GM18868 (cell line): ENCODE measurements at regions not wholly inside any gene's neighbourhood (a gene's known extent, or its start where the extent isn't known, plus 50 kb on each side); places are given as distances from the start of the nearest gene placed in this dataset.

Experiments used
- ATAC-seq: cut with Tn5 transposase; IDR thresholded peaks from one replicate; pipeline ENCODE4 v1.9.1; 2021; ENCODE audit warnings: mild to moderate bottlenecking, moderate library complexity; ENCODE audit not compliant: unreplicated experiment

DNA sequence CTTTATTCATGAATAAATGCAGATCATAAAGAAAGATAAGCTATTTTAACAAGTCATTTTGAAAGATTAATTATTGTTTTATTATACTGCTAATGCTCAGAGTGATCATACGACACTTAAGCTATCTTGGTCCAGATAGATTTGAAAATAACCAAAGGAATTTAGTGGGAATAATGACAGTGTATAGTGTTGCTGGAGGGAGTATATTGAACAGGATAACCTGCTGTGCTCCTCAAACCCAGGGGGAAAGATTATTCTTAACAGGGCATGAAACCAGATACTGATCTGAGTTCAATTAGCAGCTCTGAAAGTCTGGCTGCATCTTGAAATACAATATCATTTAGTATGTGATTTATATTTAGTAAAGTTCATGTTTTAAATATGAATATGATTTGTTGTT, 216.3 kb upstream of the ITGA4 start:
- no peak for ATAC-seq

DNA sequence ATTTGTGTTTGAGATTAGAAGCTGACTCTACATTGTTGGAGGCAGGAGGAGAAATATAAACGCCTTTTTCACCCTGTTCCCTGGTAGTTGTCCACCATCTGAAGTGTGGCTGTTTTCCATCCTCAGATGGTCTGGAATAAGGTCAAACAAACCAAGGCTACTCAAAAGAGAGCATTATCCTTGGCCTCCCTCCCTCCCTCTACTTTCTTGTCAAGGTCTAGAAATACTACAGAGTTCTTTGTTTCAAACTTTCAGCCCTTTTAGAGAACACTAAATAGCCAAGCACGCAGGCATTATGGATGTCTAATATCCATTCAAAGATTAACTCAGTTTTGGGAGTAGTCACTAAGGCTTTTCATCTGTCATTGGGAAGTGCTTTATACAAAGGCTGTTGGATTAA, 215.8 kb upstream of the ITGA4 start:
- no peak for ATAC-seq

- ATAC-seq = peak; percentile 92
These were observed 215.4 kb upstream of the ITGA4 start for GRCh38 chr2:181241797-181242196.

DNA sequence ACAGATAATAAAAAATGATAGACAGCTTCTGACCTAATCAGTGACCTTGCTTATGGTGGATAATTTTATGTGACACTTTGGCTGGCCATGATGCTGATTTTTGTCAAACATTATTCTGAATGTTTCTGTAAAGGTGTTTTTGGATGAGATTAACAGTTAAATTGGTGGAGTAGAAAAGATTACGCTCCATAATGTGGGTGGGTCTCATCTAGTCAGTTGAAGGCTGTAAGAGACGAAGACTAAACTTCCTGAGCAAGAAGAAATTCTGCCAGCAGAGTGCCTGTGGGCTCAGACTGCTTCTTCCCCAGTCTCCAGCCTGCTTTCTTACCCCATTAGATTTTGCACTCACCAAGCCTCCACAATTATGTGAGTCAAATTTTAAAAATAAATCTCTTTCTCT, 214.9 kb upstream of the ITGA4 start:
- ATAC-seq = no peak

GRCh38 chr2:181243319-181243718, 213.9 kb upstream of the ITGA4 start:
- no peak for ATAC-seq

GRCh38 chr2:181250691-181251090, 206.5 kb upstream of the ITGA4 start:
- ATAC-seq = no peak

- ATAC-seq = peak; percentile 90
These were observed 204.7 kb upstream of the ITGA4 start for GRCh38 chr2:181252262-181253148.

DNA sequence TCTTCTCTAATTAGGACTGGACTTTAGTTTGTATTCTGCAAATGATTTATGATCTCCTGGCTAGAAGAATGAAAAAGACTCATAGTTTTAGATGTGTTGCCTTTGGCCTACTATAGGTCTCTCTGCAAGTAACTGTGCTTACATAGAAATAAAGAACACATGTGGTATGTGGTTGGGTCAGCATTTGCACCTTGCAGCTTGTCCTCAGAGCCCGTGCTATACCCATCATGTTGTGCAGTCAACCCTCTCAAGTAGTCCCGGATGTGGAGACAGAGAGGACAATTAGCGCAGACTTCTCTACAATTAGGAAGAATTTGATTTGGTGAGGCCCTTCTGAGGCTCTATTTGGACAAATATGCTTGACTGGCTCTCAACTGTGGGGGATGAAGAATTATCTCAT, 203.7 kb upstream of the ITGA4 start:
- ATAC-seq = no peak

- no peak for ATAC-seq
These were observed 201.5 kb upstream of the ITGA4 start for GRCh38 chr2:181255651-181256050.

DNA sequence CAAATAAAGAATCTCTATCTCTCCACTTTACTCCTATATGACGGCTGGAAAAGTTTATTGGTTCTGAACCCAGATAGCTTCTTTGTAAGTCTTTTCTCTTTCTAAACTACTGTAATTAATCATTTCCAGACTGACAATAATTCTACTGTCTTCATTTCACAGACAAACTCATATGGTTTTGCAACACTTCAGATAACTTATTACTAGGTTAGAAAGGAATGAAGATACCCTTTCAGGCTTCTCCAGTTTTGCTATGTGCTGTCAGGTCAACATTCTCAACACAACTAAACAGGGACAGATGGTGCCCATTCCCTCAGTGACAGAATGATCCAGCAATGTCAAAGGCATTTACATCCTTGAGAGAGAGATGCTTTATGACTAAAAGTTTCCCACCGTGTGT, 198.5 kb upstream of the ITGA4 start:
- no peak for ATAC-seq

GRCh38 chr2:181262782-181263181, 194.4 kb upstream of the ITGA4 start:
- ATAC-seq = no peak

DNA sequence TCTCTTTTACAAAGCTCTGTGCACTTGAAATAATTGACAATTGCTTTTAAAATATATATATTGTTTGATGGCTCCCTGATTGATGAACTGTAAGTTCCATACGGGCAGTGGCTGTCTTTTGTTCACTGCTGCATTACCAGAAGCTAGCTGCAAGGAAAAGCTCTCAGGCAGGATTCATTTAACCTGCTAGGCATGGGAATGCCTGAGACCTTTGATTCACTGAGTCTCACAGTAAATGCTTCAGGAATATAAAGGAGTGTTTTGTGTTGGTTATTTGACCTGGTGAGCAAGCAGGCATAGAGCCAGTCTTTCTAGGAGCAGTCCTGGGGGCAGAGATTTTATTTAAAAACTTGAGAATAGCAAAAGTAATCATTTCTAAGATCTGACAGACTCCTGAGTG, 193.2 kb upstream of the ITGA4 start:
- ATAC-seq = no peak

GRCh38 chr2:181264441-181264840, 192.7 kb upstream of the ITGA4 start:
- ATAC-seq = no peak

- ATAC-seq = no peak
These were observed 190.6 kb upstream of the ITGA4 start for GRCh38 chr2:181266614-181267013.

- peak; percentile 73 for ATAC-seq
These were observed 188.9 kb upstream of the ITGA4 start for GRCh38 chr2:181268174-181268867.

GRCh38 chr2:181273986-181274385, 183.2 kb upstream of the ITGA4 start:
- no peak for ATAC-seq

DNA sequence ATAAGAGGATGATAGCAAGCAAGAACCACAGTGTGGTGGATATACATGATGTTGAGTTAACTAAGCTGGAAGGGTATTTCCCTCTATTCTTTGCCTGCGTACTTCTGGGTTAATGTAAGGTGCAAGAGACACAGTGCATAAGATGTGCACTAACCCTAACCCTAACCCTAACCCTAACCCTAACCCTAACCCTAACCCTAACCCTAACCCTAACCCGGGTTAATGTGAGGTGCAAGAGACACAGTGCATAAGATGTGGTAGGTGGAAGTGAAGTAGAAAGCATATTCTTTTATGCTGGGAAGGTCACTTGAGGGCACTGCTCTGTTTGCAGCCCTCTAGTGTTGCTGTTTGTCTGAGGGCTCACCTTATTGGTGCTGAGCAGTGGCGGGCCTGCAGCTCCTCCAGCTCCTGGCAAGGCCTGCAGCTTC, 181.5 kb upstream of the ITGA4 start:
- no peak for ATAC-seq

- peak; percentile 56 for ATAC-seq
These were observed 175.9 kb upstream of the ITGA4 start for GRCh38 chr2:181281206-181281832.

DNA sequence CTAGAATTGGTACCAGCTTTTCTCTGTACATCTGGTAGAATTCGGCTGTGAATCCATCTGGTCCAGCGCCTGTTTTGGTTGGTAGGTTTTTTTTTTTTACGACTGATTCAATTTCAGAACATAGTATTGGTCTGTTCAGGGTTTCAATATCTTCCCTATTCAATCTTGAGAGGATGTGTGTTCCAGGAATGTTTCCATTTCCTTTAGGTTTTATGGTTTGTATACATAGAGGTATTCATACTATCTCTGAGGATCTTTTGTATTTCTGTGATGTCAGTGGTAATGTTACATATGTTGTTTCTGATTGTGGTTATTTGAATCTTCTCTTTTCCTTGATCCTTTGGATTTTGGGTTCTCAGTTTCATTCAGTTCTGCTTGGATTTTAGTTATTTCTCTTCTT, 172.1 kb upstream of the ITGA4 start:
- no peak for ATAC-seq

DNA sequence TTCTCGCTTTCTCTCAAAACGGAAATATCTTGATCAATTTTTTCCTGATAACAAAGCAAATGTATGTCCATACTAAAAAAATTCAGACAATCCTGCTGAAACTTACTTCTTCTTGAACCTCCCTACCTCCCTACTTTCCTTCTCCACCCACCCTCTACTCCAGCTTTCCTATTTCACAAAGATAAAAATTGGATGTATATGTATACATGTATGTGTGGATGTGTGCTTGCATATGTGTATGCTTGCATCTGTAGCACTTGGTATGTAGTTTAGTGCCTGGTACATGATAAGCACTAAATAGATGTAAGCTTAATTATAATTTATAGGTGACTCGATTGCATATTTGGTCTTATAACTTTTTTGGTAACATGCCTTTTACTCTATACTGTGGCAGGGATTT, 167.5 kb upstream of the ITGA4 start:
- ATAC-seq = no peak

DNA sequence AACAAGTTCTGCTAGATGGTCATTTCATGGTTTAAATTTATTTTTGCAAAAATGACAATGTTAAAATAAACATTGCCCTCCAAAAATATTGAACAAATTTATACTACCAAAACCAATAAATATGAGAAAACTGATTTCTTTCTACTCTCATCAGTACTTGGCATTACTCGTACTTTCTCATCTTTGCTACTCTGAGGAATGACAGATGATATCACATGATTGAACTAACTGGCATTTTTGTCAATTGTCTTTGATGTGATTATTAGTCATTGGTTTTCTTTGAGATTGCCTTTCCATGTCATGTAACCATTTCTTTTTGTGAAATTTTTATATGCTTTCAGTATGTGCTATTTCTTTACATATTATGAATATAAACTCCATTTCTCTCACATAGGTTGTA, 167.0 kb upstream of the ITGA4 start:
- ATAC-seq = no peak

- ATAC-seq = no peak
These were observed 162.2 kb upstream of the ITGA4 start for GRCh38 chr2:181294979-181295378.
